HT-29 (cell line): ENCODE measurements at regions not wholly inside any gene's neighbourhood (a gene's known extent, or its start where the extent isn't known, plus 50 kb on each side); places are given as distances from the start of the nearest gene placed in this dataset.

ENCODE experiments used
- DNase-seq: peaks from one replicate; pipeline ENCODE4 v3.0.0-alpha.2; 2015; ENCODE audit warnings: low spot score

GRCh38 chr4:96767815-96768480 is 928.1 kb downstream of the PDHA2 start:
- DNase-seq: no peak

DNA sequence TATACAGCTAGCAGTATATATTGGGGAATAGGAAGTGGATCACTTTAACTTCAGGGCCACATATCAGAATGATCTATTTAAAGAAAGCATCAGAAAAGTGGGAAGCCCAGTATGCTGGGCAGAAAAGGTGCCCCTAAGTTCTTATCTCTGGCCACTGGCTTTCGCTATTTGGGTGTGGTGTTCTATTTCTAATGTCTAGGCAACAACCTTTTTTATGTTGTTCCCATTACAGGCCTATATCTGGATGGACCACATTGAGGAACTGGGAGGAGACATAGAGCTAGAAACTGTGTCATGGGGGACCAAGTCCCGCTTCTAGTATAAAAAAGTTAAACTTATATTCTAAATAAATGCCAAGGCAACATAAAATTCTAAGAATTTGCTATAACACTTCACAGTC is 935.6 kb downstream of the PDHA2 start:
- DNase-seq: no peak

GRCh38 chr4:96776920-96777527 is 937.1 kb downstream of the PDHA2 start:
- no peak for DNase-seq

GRCh38 chr4:96784336-96784735 is 944.4 kb downstream of the PDHA2 start:
- no peak for DNase-seq

- no peak for DNase-seq
Observed at GRCh38 chr4:96786306-96786705, 946.4 kb downstream of the PDHA2 start.

GRCh38 chr4:96787766-96788165 is 947.9 kb downstream of the PDHA2 start:
- no peak for DNase-seq

GRCh38 chr4:96809563-96809962 is 969.7 kb downstream of the PDHA2 start:
- DNase-seq: no peak

DNA sequence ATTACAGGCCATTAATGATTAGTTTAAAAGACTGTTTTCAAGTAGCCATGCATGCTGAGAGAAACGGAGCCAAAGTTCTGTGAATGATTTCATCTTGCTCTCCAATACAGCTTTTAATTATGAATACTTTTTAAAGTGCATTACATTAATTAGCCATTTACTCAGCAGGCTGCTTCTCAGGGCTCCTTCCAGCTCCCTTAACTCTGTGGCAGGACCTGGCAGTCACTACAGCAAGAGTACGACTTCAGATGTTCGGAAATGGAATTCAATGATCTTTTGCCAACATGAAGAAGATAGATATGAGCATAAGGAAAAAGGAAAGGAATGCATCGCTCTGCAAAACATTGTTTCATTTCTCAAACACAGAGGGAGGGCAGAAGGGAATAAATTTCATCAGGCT is 987.2 kb downstream of the PDHA2 start:
- no peak for DNase-seq

DNA sequence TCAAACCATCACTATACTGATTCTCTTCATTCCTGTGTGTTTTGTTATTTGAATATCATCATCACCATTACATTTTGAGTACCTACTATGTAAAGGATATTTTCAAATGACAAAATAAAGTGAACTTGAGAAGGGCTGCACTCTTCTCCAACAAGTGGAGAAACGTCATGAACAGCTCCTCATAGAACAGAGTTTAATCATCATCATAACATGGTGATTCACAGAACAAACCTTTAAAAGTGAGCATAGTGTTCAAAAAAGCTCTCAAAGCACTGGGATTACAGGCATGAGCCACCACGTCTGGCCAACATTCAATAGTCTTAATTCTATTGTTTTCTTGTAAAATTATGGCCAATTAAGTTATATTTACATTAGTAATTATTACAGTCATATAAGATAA is 993.9 kb downstream of the PDHA2 start:
- DNase-seq: no peak

DNA sequence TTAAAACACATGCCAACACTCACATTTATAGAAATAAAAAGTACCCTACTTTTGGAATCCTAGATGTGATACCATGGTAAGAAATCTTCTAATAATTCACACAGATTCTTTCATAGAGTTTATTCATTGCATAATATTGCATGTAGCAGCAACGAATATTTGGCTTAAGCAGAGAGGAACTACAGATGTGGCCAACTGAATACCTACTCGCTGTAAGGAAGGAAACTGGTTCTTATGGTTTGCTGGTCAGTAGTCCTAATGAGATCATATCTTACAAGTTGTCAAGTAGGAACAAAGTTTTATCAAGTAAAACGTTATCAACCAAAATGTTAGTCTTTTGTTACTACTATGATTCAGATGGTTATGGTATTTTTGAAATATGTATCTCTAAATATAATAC is 996.1 kb downstream of the PDHA2 start:
- no peak for DNase-seq

- no peak for DNase-seq
Observed at GRCh38 chr4:96839441-96839840, 999.5 kb downstream of the PDHA2 start.

DNA sequence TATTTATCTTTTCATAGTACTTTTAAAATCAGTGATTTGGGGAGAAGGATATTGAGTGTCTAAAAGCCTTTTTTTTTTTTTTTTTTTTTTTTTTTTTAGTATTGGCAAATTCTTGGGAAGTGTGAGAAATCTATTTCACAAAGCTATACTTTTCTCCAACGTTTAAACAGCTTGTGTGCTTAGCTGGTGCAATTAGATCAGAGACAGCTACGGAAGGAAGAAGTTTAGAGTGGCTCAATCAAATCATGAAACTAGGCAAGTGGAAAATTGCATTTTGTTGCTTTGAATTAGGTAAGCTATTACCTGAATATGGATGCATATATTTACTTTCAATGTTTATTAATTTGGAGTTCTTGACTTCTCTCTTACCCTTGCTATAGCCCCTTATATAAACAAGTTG is 1001.9 kb downstream of the PDHA2 start:
- no peak for DNase-seq

DNA sequence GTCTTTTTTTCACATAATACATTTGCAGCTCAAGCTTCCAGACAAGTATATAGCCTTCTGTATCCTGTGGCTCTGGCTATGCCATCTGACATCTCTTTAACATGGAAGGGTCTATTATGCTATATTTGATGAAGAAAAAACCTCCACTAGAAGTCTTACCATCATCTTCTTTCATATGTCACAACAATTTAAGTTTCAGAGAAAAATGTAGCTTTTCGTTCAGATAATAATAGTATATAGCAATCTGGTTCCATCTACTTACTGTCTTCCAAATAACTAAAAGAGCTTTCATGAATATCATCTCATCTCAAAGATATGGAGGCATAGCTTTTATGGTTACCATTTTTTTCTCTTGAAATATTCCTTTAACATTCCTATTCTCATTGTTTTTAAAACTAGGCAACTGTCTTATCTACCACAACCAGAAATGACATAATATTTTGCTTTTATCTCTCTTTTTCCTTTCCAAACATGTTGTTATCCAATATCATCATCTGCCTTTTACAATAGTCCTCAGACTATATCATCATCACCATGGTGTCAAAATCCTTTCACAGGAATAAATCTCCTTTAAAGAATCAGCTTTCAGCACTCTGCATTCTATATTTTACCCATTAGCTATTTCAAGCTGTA is 1005.1 kb downstream of the PDHA2 start:
- DNase-seq: no peak

- DNase-seq: no peak
Observed at GRCh38 chr4:96845819-96846218, 1005.9 kb downstream of the PDHA2 start.

DNA sequence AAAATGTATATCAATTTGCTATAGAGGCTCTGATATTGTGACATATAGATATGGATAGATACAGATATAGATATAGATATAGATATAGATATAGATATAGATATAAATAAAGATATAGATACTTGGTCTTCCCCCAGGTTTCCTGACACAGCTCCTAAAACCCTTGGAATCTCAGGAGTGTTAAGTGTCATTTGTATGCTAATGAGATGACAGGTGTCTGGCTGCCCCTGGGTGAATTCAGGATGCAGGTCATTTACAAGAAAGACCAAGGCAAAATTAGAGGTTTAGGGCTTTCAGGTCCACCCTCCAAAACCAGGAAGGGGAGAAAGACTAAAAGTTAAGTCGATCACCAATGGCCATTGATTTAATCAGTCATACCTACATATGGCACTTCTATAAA is 1034.8 kb downstream of the PDHA2 start:
- DNase-seq: no peak

DNA sequence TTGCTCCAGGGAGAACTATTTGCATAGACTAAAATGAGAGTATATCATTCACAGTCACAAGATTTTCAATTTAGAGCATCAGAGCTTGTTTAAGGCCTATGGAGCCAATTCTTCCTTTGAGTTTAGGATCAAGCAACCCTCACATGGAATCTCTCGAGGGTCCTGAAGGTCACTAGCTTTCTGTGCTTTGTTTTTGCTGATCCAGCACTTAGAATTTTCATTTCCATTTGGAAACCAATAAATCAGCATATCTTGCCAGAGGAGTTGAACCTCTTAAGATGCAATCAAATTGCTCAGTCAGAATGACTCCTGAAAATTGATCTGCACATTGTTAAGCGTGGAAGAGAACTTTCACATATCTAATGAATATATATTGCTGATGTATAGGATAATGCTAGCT is 1039.6 kb downstream of the PDHA2 start:
- no peak for DNase-seq

GRCh38 chr4:96887857-96888256 is 1048.0 kb downstream of the PDHA2 start:
- DNase-seq: no peak

- DNase-seq: no peak
Observed at GRCh38 chr4:96894621-96895020, 1054.7 kb downstream of the PDHA2 start.

DNA sequence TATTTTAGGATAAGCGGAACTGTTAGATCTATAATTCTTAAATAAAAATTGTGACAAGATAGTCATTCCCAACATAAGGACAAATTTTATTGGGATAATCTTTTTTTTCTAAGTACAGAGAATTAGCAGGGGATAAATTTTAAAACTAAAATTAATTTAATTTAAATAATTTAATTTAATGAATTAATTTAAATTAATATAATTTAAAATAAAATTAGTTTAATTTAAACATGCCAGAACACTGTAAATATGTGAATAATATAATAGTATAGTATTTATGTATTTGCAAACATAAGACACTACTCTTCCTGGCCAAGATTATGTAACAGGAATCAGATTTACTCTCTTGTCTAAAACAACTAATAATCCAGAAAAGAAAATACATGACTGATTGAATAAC is 1055.9 kb downstream of the PDHA2 start:
- no peak for DNase-seq

- DNase-seq: no peak
Observed at GRCh38 chr4:96912716-96913115, 1072.8 kb downstream of the PDHA2 start.

DNA sequence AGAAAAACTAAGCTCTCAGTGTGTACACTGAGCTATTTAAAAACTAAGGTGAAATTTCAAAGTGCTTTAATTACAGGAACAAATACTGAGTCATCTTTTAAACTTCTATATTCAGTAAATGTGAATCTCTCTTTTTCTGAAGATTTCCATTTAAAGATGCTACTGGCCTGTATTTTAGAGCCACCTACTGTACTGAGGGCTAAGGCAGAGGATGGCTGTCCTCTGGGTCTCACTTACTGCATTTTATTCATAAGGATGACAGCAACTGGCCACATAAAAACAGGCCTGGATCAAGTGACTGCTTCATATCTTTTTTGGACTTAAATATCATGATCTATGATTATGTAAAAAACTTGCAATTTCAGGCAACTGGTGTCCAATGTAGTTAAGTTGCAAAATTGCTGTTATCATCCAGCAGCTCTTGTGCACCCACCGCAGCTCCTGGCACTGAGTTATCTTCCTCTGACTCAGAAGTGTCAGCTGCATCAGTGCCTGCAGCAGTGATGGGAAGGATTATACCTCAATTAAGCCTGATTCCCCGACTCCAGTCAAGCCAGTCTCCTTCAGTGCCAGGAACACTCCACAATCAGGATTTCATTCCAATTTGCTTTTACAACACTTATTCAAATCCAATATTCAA is 1073.7 kb downstream of the PDHA2 start:
- no peak for DNase-seq

- DNase-seq: no peak
Observed at GRCh38 chr4:96916711-96917110, 1076.8 kb downstream of the PDHA2 start.

- DNase-seq: no peak
Observed at GRCh38 chr4:96936886-96937285, 1097.0 kb downstream of the PDHA2 start.
